Activated CD4-positive, alpha-beta T cell treated with anti-CD3 and anti-CD28 coated beads, Interleukin-2, amount 50 U/mL, for 16 hours (primary cell): ENCODE measurements at regions not wholly inside any gene's neighbourhood (a gene's known extent, or its start where the extent isn't known, plus 50 kb on each side); places are given as distances from the start of the nearest gene placed in this dataset.
"Not testable (repeated sequence)": the region's sequence is repeated elsewhere in the genome, so short reads cannot be mapped to it uniquely, and the experiment has no call there.

ENCODE experiments used
- DNase-seq: peaks from one replicate; pipeline ENCODE4 v3.0.0-alpha.2; 2020

DNA sequence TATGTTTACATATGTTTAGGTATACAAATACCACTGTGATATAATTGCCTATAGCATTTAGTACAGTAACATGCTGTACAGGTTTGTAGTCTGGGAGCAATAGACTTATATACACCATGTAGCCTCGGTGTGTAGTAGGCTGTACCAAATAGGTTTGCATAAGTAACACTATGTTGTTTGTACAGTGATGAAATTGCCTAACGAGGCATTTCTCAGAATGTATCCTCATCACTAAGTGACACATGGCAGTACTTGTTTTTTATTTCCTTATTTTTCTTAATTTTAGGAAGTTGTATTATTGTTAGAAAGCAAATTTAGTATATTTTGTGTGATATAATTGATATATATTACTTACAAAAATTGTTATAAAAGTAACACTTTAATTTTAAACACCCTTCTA, 840.9 kb downstream of the LTN1 start:
- DNase-seq: no peak

DNA sequence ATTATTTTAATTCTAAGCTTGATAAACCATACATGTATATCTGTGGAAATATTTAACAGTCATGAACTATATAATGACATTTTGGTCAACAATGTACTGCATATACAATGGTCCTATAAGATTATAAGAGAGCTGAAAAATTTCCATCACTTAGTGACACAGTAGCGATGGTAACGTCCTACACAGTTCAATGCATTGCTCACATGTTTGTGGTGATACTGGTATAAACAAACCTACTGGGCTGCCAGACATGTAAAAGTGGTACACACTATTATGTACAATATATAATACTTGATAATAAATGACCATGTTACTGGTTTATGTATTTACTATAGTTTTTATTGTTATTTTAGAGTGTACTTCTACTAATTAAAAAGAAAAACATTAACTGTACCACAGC, 841.9 kb downstream of the LTN1 start:
- DNase-seq: no peak

DNA sequence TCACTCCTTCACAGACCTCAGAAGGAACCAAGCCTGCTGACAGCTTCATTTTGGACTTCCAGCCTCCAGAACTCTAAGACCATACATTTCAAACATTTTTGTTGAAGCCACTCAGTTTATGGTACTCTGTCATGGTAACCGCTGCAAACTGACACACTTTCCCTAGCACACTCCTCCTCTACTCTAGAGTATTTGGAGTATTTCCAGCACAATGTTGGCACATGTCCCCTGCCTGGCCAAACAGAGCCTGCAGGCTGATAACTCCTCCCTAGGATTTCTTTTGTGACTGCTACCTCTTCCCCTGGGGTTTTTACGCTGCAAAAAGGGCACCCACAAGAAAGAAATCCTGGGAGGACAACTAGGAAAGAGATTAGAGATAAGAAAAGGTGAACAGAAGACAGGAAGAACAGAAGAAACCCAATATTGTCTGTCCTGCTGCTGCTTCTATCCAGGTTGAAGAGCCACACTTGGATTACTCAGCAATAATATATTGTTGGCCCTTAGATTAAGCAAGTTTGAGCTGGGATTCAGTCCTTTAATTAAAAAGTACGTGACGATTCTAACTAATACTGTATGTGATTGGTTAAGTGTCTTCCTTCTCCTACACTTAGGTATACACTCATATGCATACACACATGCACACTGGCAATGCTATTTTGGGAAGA, 844.1 kb downstream of the LTN1 start:
- DNase-seq: no peak

DNA sequence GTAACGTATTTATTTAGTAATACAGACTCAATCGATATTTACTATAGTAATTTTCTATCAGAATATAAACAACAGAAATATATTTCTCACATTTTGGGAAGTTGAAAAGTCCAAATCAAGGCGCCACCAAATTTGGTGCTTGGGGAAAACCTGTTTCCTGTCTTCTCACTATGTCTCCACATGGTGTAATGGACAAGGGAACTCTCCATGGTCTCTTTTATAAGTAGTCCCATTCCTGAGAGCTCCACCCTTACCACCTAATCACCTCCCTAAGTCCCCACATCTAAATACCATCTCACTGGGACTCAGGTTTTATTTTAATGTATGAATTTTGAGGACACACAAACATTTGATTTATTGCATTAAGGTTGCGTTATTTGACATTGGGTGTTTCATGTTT, 848.0 kb downstream of the LTN1 start:
- no peak for DNase-seq

DNA sequence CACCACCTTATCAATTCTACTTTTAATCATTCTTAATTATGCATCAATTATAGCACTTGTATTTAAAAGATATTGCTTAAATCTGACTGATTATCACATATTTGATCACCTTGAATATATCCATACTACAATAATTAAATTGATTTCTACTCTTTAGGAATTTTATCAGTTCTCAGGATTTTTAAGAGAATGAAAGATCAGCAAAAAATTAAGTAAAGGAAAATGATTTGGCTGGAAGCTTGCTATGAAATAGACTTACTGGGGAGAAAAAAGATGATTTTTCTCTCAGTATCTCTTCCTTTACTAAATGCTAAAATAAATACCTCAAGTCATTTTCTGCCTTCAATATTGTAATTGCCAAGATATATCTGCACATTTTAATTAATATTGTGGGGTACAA, 848.6 kb downstream of the LTN1 start:
- DNase-seq: no peak

DNA sequence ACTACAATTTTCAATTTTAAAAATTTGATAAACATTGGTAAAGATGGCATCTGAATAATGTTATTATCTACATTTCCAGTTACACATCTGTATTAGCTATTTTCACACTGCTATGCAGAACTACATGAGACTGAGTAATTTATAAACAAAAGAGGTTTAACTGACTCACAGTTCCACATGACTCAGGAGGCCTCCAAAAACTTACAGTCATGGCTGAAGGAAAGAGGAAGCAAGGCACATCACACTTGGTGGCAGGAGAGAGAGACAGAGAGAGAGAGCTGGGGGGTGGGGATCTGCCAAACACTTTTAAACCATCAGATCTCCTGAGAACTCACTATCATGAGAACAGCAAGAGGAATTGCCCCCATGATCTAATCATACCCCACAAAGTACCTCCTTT, 850.0 kb downstream of the LTN1 start:
- peak; percentile 5 for DNase-seq

DNA sequence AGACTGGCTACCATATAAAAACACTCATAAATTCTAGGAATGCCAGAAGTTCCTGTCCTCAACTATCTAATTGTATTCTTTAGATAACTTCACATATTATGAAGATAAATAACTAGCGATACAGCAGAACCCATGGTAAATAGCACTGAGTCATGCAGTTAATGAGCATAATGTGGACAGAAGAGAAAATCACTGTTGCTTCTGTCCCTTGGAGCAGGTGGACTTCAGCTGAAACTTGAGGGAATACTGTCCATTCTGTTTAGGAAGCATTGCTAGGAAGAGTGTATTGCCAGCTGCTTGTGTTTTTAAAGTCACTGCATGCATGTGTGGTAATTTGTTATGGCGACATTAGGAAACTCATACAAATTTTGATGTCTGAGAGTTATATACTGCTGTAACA, 854.4 kb downstream of the LTN1 start:
- DNase-seq: no peak

DNA sequence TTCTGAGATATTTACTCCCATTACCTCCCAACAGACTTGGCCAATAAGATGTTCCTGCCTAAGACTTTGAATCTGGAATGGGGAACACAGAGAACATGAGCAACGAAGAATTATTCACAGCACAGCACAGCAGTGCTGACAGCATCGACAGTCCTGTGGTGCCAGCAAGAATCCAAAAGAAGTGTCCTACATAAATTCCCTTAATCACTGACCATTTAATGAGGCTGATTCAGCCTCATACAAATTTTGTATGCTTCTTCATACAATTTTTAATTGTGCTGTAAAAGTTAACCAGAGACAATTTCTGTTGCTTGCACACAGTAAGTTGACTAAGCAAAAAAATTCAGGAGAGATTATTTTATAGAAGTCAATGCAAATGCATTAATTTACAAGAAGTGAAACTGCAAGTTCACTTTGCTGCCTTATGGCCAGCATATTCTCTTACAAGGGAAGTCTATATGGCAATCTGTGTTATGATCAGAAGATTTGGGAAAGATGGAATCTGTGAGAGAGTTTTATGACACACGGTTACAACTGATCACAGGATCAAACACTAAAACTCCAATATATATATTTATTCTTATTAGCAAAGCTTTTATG, 855.9 kb downstream of the LTN1 start:
- DNase-seq: no peak

DNA sequence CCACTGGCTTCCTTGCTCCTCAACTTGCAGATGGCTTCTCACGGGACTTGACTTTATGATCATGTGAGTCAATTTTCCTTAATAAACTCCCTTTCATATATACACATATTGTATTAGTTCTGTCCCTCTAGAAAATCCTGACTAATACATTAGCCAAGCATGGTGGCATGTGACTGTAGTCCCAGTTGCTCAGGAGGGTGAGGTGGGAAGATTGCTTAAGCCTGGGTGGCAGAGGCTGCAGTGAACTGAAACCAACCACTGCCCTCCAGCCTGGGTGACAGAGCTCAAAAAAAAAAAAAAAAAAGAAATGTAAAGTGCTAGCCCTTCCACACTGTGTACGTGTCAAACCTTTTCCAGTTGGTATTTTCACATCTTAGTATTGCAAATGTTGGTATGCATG, 857.0 kb downstream of the LTN1 start:
- DNase-seq: no peak

DNA sequence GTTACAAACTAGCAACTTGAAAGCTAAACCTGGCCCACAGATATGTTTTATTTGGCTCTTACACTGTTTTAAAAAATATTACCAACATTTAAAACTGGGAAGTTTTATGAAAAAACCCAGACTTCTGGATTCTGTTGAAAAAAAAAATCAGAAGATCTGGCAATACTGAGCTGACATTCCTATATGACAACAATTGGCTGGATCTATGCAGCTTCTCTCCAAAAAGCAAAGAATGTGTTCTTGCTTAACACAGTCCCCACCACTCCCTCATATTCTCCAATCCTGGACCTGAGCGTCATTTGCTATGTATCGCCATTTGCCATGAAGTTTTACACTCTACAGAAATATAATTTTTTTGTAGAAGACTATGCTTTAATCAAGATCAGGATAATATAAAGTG, 859.6 kb downstream of the LTN1 start:
- no peak for DNase-seq

DNA sequence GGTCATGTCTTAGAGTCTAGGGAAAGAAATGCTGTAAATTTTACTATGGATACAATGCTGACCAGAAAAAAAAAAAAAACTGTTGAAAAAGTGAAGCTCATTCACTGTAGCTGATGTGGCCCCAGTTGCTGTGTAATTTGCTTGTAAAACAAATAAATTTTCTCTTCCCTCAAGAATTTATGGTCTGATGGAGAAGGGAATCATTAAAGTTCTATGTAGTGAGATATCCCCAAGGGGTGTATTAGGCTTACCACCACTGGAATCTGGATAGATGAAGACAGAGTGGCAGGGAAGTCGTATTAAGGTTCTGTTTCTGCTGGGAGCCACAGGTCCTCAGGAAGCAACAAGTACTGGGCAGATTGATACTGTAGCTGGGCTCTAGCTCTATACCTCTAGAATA, 860.0 kb downstream of the LTN1 start:
- DNase-seq: no peak

DNA sequence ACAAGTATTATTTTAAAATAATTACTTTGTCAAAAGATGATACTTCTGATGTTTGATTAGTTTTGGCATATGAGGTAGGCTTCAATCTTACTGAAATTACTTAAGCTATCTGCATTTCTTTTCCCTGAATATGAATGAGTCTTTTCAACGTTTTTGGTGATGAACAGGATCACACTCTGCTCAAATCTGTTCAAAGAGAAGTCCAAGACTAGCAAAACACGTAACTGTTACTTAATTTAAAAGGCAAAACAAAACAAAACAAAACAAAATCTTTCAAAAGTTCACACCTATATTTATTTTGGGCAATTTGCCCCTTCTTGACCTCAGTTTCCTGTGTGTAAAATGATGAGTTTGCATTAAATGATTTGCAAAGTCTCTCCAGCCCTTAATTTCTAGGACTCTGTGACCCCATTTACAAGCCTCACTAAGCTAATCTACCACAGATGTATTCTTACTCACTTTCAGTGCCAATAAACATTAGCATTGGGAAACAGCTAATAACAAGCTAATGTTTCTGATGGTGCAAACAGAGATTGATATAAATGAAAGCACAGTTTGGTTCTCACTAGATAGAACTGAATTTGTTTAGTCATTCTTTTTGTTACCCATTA, 865.4 kb downstream of the LTN1 start:
- no peak for DNase-seq

DNA sequence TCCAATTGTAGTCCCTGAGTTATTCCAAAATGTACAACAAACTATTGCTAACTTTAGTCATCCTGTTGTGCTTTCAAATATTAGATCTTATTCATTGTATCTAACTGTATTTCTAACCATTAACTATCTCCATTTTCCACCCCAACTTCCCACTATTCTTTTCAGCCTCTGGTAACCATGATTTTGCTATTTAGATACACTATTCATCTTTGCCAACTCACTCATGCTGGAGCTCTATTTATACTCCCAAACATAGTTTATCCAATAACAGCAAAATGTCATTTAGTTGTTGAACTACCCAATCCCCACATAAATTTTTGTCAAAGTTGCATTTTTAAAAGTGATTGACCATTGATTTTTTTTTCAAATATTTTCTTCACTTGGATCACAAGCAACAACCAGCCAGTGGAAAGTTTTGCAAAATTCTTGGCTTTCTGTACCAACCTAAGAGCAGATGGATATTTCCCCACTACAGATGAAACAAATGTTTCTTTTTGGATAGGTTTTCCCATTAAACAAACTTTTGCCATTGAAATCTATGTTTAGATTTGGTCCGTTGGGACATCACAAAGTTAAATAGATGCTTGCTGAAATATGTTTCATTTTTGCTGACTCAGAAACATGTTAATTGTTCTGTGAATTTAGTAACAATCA, 866.0 kb downstream of the LTN1 start:
- DNase-seq: no peak

DNA sequence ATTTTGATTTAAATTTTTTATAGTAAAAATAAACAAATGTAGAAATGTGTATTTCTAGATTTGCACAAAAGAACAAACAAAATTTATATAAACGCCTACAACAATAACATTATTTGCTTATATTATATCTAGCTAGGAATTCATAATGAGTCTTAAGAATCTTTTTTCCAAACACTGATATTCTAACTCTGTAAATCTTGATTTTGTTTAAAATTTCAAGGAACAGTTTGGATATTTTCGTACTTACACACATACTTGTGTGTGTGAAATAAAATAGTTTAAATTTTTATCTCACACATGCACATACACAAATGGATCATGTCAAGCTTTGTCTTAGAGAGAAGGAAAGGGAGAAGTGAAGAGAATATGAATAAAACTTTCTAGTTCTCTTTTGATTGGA, 868.1 kb downstream of the LTN1 start:
- no peak for DNase-seq

DNA sequence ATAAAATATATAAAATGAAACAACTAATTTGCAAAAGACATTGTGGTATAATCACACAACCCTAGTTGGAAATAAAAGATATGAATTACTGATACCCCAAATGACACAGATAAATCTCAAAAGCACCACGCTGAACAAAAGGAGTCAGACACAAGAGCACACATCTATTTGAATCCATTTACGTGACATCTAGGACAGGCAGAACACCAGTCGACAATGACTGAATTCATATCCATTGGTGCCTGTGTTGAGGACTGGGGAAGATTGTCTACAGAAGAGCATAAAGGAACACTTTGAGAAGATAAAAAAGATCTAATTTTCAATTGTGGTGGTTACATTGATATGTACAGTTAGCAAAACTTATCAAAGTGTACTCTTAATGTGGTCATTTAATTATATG, 874.1 kb downstream of the LTN1 start:
- DNase-seq: no peak

DNA sequence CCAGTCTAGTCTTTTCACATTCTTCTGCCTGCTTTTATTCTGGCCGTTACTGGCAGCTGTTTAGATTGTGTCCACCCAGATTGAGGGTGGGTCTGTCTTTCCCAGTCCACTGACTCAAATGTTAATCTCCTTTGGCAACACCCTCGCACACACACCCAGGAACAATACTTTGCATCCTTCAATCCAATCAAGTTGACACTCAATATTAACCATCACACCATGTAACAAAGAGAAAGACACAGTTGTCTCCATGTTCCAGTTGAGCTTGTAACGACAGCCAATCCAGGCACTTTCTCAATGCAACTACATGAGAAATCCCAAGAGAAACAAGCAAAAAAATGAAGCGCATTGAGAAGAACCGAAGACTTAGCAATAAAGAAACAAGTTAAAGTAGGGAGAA, 877.7 kb downstream of the LTN1 start:
- DNase-seq: not testable (repeated sequence)

DNA sequence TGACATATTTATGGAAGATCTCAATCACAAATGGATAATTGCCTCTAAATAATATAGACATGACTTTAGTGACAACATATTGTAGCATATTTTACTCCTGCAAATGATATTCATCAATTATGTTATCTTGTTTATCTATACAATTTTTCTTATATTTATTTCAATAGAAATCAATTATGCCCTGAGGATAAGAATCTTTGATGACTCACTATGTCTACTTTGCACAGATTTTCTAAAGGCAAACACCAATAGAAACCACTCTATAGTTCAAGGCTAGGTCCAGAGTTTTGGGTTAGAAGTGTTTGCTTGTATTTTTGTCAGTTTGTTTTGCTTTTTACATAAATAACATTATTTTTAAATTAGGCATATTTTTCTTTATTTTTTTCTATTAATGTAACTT, 879.0 kb downstream of the LTN1 start:
- DNase-seq: no peak

DNA sequence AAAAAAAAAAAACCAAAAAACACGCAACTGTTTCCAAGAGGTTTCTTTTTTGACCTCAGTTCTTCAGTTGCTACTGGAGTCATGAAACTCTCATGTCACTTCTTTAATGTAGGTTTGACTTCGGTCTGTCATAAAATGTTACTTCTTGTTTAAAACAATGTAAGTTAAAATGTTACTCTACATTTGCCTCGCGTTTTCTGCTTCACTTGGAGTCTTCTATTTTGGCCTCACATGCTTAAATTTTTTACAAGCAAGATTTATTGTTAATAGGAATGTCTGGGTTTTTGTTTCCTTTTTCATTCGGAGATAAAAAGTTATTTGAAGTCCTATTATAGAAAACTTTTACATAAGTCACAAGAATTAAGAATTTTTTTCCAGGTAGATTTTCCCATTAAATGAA, 880.2 kb downstream of the LTN1 start:
- no peak for DNase-seq

DNA sequence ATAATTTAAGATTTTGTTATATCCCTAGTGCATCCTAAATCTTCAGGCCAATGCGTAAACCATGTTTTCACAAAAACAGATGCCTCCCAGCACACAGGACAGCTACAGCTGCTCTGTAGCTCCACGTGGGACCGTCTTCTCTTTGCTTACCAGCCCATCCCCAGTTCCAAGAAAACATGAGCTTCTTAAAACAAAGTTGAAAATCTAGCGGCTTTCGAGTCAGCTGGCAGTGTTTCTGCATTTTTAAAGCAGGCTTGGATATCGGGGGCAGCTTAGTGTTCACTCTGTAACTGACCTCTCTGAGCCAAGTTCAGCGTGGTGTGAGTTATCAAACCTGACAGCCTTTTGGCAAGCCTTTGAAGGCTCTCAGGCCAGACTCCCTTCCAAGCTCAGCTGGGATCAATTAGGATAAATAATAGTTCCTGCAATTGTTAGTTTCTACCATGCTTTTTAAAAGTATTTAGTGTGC, 881.5 kb downstream of the LTN1 start:
- no peak for DNase-seq

DNA sequence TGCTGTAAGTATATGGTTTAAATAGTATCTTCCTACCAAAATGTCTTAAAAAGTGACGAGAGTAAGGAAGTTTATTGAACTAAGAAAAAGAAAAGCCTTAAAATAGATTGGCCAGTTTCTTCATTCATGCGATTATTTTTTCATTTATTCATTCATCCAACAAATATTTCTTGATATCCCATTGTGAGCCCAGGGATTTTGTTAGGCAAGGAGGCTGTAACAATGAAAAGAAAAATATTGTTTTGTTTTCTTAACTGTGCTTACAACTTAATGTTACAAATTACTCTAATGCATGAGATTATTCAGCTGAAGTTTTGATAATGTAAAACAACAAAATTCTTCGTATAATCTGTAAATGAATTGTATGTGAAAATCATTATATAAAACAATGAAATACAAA, 882.0 kb downstream of the LTN1 start:
- no peak for DNase-seq

DNA sequence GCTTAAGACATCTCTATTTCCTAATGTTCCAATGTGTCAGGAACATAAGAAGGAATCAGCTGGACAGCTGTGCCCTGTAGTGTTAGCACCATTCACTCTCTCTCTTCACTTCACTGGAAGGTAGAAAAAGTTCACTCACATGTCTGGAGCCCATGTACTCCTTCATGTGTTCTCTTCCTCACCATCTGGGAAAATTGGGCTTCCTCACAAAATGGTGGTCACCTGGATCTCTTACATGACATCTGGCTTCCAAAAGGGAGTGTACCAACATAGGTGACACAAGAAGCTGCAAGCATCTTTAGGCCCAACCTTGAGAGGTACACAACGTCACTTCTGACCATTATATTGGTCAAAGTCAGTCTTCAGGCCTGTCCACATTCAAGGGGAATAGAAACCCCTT, 882.6 kb downstream of the LTN1 start:
- no peak for DNase-seq

DNA sequence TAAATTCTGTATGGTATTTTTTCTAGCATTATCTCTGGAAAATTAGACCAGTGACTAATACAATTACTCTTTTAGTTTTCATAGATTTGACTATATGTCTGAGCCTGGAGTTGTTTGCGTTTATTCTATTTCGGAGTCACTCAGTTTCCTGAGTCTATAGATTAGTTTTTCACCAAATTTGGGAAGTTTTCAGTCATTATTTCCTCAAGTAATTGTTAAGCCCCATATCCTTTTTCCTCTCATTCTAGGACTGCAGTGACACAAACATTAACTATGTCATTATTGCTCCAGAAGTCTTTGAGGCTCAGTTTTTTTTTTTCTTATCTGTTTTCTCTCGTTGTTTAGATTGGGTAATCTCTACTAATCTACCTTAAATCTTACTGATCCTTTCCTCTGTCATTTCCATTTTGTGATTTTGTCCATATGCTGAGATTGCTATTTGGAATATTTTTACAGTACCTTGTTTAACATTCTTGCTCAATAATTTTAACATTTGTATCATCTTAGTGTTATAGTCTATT, 886.2 kb downstream of the LTN1 start:
- no peak for DNase-seq

DNA sequence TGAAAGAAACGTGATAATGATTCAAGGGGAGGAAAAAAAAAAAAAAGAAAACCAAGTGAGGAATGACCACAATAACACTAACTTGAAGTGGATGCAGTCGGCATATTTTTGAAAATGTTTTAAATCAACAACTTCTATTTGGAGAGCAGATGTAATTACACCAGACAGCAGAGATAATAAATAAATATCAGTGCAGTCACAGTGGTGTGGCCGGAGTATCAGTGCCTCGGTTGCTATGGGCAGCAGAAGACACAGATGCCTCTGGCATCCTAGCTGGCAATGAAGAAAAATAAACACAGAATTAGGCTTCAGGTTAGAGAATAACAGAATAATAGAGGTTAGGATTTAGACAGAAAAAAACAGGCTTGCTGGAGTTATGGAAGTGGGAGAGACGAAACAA, 888.3 kb downstream of the LTN1 start:
- DNase-seq: no peak

DNA sequence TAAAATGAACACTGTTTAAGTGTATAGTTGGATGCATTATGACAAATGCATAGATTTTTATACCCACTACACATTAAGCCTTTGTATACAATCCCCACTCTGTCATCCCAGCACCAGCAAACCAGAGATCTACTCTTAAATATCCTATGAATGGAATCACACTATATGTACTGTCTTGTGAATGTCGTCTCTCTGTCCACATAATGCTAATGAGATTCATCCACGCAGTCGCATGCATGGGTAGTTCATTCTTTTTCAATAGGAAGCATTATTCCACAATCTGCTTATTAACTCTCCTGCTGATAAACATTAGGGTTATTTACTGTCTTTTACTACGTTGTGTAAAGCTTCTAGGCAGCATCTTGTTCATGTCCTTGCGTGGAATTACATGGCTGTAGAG, 892.3 kb downstream of the LTN1 start:
- no peak for DNase-seq
